GM19397 (cell line): ENCODE measurements at regions not wholly inside any gene's neighbourhood (a gene's known extent, or its start where the extent isn't known, plus 50 kb on each side); places are given as distances from the start of the nearest gene placed in this dataset.
"Not testable (repeated sequence)": the region's sequence is repeated elsewhere in the genome, so short reads cannot be mapped to it uniquely, and the experiment has no call there.

Source experiments
- ATAC-seq: cut with Tn5 transposase; IDR thresholded peaks from one replicate; pipeline ENCODE4 v1.9.1; 2021; ENCODE audit warnings: mild to moderate bottlenecking, moderate library complexity; ENCODE audit not compliant: unreplicated experiment

DNA sequence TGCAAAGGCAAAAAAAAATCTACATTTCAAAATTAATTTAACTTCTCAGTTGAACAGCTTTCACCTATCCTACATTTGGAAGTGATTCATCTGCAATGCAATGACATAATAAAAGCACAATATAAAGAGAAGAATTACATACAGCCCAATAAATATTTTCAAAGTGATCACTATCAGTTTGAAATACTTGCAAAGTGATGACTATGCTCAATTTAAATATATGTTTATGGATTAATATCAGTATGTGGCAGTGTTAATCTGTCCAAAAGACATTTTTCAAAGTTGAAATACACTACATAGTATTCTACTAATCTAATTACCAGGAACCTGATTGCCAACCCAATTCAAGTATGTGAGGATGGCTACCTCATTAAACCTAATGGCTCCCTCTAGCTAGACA is 460.7 kb upstream of the ATXN7L3B start:
- no peak for ATAC-seq

DNA sequence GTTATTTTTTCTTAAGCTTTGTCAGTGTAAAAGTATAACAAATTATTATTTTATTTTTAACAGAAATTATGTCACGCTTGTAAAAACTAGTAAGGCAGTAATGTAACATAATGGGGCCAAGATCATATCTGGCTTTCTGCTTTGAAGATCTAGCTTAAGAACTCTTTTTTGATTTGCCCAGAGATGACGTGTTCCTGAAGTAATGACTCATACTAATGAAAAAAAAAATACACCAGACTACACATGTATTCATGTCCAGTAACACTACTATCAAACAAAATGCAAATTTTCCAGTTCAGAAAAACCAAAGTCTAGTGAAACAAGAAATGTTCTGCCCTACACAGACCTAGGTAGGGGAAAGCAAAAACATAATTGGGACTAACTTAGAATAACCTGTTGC is 432.2 kb upstream of the ATXN7L3B start:
- ATAC-seq = no peak

- no peak for ATAC-seq
These were observed 428.9 kb upstream of the ATXN7L3B start for GRCh38 chr12:74108729-74109128.

DNA sequence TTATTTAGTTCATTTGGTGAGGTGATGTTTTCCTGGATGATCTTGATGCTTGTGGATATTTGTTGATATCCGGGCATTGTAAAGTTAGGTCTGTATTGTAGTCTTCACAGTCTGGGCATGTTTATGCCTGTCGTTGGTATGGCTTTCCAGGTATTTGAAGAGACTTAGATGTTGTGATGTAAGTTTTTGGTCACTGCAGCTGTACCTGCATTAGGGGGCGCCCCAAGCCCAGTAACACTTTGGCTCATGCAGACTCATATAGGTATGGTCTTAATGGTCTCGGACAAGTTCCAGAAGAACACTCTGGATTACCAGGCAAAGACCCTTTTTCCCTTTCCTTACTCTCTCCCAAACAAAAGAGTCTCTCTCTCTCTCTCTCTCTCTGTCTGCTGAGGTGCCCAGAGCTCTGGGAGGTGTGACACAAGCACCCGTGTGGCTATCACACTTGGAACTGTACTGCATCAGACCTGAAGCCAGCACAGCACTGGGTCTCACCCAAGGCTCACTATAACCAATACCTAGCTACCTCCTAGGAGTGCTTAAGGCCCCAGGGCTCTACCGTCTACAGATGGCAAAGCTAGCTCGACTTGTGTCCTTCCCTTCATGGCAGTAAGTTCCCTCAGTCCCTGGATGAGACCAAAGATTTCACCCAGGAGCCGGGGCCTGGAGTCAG is 425.8 kb upstream of the ATXN7L3B start:
- no peak for ATAC-seq

DNA sequence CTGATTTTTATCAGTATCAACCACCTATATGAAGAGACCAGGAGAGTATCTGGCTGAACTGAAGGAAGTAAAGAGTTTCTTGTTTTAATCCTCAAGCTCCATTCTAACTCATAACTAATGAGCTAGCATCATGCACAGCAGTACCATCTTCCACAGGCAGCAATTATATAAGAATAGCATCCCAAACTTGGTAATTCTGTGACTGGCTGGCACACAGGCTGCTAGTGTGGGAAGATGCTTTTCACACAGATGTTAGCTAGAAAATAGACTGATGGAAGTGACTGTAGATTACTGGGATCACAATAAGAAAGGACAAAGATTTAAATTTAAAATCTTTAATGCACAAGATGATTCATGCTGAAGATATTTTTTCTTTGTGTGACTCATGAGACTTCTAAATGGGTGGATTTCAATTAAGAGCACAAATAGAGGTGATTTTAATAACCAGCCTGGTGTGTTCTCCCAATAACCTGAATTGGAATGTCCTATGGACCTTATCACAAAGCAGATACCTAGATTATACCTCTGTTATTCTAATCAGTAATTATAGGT is 417.7 kb upstream of the ATXN7L3B start:
- no peak for ATAC-seq

GRCh38 chr12:74120644-74121043 is 417.0 kb upstream of the ATXN7L3B start:
- ATAC-seq = no peak

- no peak for ATAC-seq
These were observed 407.9 kb upstream of the ATXN7L3B start for GRCh38 chr12:74129702-74130101.

DNA sequence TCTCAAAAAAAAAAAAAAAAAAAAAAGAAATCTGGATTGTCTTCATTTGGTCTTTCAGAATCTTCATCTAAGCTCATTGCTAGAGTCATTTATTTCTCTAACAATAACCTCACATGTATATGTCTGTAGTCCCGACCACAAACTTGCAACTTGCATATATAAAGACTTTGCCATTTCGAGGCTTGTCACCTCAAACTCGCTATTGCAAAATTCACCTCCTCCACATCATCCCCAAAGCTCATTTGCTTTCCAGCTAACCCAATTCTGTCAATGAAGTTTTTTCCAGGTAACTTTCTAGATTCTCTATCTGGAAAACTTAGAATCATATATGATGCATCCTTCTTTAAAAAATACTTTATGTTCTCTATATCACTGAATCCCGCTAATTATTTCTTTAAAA is 393.2 kb upstream of the ATXN7L3B start:
- no peak for ATAC-seq

GRCh38 chr12:74145328-74145727 is 392.3 kb upstream of the ATXN7L3B start:
- ATAC-seq = no peak

DNA sequence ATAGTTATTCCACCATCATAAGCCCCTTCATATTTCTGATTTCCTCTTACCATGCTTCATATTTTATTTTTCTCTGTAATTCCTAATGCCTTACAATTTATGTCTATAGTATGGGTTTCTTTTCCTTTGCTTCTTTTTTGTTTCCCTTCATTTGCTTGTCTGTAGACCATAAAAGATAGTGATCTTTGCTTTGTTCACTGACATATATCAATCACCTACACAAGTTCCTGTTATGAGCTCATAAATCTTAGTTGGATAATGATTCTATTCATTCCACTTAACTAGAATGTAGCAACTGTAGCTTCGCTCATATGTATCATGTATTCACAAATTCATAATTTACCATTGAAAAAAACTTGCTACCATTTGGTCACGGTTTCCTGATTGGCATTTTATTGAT is 388.8 kb upstream of the ATXN7L3B start:
- ATAC-seq = no peak

GRCh38 chr12:74152370-74152769 is 385.3 kb upstream of the ATXN7L3B start:
- no peak for ATAC-seq

- ATAC-seq = no peak
These were observed 371.5 kb upstream of the ATXN7L3B start for GRCh38 chr12:74166096-74166495.

- ATAC-seq = no peak
These were observed 368.0 kb upstream of the ATXN7L3B start for GRCh38 chr12:74169607-74170006.

DNA sequence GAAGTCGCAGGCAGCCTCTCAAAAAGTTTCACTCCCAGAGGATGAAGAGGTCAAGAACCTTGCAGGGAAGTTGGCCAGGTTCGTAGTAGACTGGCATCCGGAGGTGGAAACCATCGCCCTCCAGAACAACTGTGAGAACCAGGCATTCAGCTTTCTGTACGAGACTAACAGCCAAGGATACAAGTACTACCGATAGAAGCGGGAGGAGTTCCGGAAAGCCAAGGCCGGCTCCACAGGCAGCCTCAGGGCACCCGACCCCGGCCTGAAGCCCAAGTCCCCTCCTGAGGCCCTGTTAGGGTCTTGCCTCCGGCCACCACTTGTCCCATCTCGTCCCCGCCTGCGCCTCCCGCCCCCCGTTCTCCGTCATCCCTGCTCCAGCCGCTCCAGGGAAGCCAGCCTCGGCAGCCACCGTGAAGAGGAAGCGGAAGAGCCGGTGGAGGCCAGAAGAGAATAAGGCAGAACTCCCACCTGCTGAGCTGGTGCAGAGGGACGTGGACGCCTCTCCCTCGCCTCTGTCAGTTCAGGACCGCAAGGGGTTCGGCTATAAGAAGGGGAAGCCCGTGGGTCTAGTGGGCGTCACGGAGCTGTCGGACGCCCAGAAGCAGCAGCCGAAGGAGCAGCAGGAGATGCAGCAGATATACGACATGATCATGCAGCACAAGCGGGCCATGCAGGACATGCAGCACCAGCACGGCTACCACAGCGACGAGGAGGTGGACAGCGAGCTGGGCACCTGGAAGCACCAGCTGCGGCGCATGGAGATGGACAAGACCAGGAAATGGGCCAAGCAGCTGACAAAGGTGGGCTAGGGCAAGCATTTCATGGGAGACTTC is 366.8 kb upstream of the ATXN7L3B start:
- no peak for ATAC-seq

DNA sequence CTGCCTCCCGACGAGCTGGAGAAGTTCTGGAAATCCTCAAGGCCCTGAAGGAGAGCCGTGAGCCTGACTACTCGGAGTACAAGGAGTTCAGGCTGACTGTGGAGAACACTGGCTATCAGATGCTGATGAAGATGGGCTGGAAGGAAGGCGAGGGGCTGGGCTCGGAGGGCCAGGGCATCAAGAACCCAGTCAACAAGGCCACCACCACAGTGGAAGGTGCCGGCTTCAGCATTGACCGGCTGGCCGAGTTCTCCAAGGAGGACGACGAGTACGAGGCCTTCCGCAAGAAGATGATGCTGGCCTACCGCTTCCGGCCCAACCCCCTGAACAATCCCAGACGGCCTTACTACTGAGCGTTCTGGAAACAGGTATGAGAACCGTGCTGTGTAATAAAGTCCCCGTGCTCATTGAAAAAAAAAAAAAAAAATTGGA is 366.1 kb upstream of the ATXN7L3B start:
- no peak for ATAC-seq

GRCh38 chr12:74174961-74175360 is 362.7 kb upstream of the ATXN7L3B start:
- not testable (repeated sequence) for ATAC-seq

- no peak for ATAC-seq
These were observed 352.3 kb upstream of the ATXN7L3B start for GRCh38 chr12:74185360-74185759.

DNA sequence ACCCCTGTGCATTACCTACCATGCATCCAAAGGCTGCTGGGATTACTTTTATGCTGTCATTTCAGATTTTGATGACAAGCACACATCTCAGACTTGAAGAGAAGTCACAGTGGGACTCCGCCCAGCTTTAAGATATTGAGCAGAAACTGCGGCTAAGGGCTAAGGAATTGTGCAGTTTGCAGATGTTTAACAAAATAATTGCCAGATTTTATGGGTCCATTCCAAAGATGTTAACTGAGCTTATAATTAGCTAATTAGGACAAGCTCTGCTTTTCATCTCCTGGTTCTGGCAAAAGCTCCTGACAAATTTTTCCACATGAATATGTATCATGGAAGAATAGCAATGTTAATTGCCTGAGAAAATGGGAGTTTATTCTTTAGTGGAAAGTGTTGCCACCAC is 344.4 kb upstream of the ATXN7L3B start:
- no peak for ATAC-seq

DNA sequence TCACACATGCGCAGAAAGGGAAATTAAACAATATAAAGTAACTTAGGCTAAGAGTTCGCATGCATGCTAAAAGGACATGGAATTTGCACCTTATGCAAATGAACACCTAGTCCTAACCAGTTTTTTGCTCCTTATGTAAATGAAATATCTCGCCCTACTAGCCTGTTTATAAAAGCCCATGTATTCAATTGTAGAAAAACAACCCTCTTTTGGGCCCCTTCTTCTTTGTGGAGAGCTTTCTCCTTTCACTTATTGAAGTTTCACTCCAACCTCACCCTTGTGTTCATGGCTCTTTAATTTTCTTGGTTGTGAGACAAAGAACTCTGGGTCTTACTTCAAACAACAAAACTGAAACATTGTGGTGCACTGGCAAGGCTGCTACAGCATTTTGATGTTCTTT is 333.4 kb upstream of the ATXN7L3B start:
- ATAC-seq = no peak

DNA sequence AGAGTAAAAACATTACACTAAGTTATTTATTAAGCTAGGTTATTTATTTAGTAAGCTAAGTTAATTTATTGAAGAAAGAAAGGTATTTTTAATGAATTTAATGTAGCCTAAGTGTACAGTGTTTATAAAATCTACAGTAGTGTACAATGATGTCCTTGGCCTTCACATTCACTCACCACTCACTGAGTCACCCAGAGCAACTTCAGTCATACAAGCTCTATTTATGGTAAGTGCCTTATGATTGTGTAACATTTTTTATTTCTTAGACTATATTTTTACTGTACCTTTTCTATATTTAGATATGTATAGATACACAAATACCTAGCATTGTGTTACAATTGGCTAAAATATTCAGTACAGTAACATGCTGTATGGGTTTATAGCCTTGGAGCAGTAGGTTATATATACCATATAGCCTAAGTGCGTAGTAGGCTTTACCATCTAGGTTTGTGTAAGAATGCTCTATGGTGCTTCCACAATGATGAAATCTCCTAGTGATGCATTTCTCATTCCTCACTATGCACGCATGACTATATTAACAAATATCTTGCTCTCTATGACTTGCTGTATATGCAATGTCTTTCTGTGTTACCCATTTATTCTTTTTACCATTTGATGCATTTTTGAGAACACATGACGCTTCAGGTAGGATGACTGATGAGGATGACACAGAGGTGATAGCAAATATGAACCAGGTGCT is 309.6 kb upstream of the ATXN7L3B start:
- ATAC-seq = no peak

- ATAC-seq = no peak
These were observed 308.0 kb upstream of the ATXN7L3B start for GRCh38 chr12:74229671-74230070.

GRCh38 chr12:74235342-74235741 is 302.3 kb upstream of the ATXN7L3B start:
- ATAC-seq = no peak
